MM.1S (cell line): ENCODE measurements at regions not wholly inside any gene's neighbourhood (a gene's known extent, or its start where the extent isn't known, plus 50 kb on each side); places are given as distances from the start of the nearest gene placed in this dataset.

ENCODE experiments used
- CTCF ChIP-seq: fragments of 300-600 bp; sonication (generic); IDR thresholded peaks from 2 replicates; pipeline ENCODE4 v1.5.1; 2016; ENCODE audit warnings: antibody characterized with exemption, low read length, mixed read lengths
- EZH2 ChIP-seq: fragments of 300-600 bp; sonication (generic); optimal IDR thresholded peaks from 2 replicates; pipeline ENCODE3; 2017; ENCODE audit warnings: low read depth, mild to moderate bottlenecking, antibody characterized with exemption, low read length, mixed read lengths

DNA sequence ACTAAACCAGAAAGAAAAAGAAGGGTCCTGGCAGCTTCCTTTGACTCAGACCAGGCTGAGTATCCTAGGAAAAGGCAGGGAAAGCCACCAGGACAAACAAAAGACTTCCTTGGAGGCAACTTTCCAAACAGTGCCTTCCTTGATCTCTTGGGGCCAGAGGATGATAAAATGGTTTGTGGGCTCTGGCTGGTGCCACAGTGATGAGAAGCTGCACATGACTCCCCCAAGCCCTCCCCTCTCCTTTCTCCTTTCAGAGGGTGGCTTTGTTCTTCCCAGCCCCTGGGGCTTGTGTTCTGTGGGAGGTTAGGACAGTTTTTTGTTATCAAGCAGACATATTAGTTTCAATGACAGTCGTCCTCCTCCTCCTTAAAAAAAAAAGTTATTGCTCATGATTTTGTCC, 183.2 kb downstream of the SEM1 start:
- TF ChIP-seq CTCF (no peak), EZH2 (no peak)
